DND-41 (cell line): ENCODE measurements at regions not wholly inside any gene's neighbourhood (a gene's known extent, or its start where the extent isn't known, plus 50 kb on each side); places are given as distances from the start of the nearest gene placed in this dataset.

Experiments
- ATAC-seq: fragments of 200-7000 bp; cut with Tn5 transposase; 3 replicates; pipeline ENCODE4 v1.9.1; 2021; ENCODE audit warnings: low read depth; ENCODE audit not compliant: insufficient read depth
- DNase-seq: peaks from one replicate; pipeline ENCODE4 v3.0.0-alpha.2; 2020
- H2AFZ ChIP-seq: 2 replicates; pipeline ENCODE4 v1.6.0; 2012; ENCODE audit warnings: low read depth, low read length
- H3K27ac ChIP-seq: 2 replicates; pipeline ENCODE4 v1.5.1; 2012; ENCODE audit warnings: low read length, inconsistent platforms
- H3K27me3 ChIP-seq: fragments of 200-600 bp; sonication (generic); 2 replicates; pipeline ENCODE4 v1.6.0; 2012; ENCODE audit warnings: low read length, mild to moderate bottlenecking, inconsistent platforms; ENCODE audit not compliant: insufficient read depth, poor library complexity
- H3K36me3 ChIP-seq: 2 replicates; pipeline ENCODE4 v1.5.1; 2012; ENCODE audit warnings: low read length, inconsistent platforms; ENCODE audit not compliant: insufficient read depth
- H3K4me1 ChIP-seq: 2 replicates; pipeline ENCODE4 v1.5.1; 2012; ENCODE audit warnings: mild to moderate bottlenecking, low read length; ENCODE audit not compliant: insufficient read depth
- H3K4me2 ChIP-seq: 2 replicates; pipeline ENCODE4 v1.6.0; 2012; ENCODE audit warnings: mild to moderate bottlenecking, moderate library complexity, low read length, inconsistent platforms; ENCODE audit not compliant: insufficient read depth
- H3K4me3 ChIP-seq, 2 experiments: fragments of 200-600 bp in 1 of 2; shearing (Covaris generic) in 1 of 2; 2 replicates each; pipeline ENCODE4 v1.5.1; 2012 to 2016; ENCODE audit warnings: inconsistent platforms in 2 of 2, low read length in 2 of 2, mild to moderate bottlenecking in 2 of 2, low read depth in 1 of 2, moderate library complexity in 1 of 2
- H3K79me2 ChIP-seq: 2 replicates; pipeline ENCODE4 v1.6.0; 2012; ENCODE audit warnings: low read length, inconsistent platforms; ENCODE audit not compliant: insufficient read depth
- H3K9ac ChIP-seq: 2 replicates; pipeline ENCODE4 v1.6.0; 2012; ENCODE audit warnings: low read depth, mild to moderate bottlenecking, inconsistent platforms, low read length, moderate library complexity
- H3K9me3 ChIP-seq: 2 replicates; pipeline ENCODE4 v1.5.1; 2012; ENCODE audit warnings: low read length, moderate library complexity, mild to moderate bottlenecking, inconsistent platforms; ENCODE audit not compliant: insufficient read depth, severe bottlenecking
- H4K20me1 ChIP-seq: 2 replicates; pipeline ENCODE4 v1.6.0; 2012; ENCODE audit warnings: low read length; ENCODE audit not compliant: insufficient read depth
- EZH2 ChIP-seq: IDR thresholded peaks from 3 replicates; pipeline ENCODE4 v1.6.1; 2012; ENCODE audit warnings: borderline replicate concordance, low read depth, mild to moderate bottlenecking, moderate library complexity, low read length, inconsistent platforms; ENCODE audit not compliant: severe bottlenecking
- TF ChIP-seq, protein P1 (sequence below): IDR thresholded peaks from 2 replicates; pipeline ENCODE4 v1.5.1; 2012; ENCODE audit warnings: borderline replicate concordance, low read length, moderate library complexity, mild to moderate bottlenecking; ENCODE audit not compliant: poor library complexity, severe bottlenecking; ENCODE audit errors: extremely low read depth

DNA sequence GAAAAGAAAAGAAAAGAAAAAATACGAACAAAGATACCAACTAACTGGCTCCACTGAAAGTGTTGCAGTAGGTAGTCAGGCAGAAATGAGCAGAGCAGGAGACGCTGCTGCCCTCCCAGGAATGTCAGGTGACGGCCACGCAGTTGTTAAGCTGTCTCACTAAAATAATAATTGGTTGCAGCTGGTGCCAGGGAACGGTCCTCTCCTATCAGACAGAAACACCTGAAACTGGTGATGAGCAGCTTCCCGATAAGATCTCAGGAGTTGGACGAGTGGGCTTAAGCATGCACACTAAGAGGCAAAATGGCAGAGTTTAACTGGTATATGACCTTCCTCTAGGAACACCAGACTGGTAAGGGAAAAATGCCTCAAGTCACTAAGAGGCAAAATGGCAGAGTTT, 611.1 kb downstream of the ZEB2 start:
- DNase-seq (no peak), ATAC-seq (no peak)
- no peak overlapping the region for H3K27ac ChIP-seq
- H3K4me1 ChIP-seq, result no peaks in the 10 kb centered on the region
- H3K9me3 ChIP-seq, result no peaks in the 10 kb centered on the region
- TF ChIP-seq, protein P1, sequence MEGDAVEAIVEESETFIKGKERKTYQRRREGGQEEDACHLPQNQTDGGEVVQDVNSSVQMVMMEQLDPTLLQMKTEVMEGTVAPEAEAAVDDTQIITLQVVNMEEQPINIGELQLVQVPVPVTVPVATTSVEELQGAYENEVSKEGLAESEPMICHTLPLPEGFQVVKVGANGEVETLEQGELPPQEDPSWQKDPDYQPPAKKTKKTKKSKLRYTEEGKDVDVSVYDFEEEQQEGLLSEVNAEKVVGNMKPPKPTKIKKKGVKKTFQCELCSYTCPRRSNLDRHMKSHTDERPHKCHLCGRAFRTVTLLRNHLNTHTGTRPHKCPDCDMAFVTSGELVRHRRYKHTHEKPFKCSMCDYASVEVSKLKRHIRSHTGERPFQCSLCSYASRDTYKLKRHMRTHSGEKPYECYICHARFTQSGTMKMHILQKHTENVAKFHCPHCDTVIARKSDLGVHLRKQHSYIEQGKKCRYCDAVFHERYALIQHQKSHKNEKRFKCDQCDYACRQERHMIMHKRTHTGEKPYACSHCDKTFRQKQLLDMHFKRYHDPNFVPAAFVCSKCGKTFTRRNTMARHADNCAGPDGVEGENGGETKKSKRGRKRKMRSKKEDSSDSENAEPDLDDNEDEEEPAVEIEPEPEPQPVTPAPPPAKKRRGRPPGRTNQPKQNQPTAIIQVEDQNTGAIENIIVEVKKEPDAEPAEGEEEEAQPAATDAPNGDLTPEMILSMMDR, result no peak
- TF ChIP-seq EZH2, result no peak
- H3K36me3 ChIP-seq, result no peaks in the 10 kb centered on the region
- no peaks in the 10 kb centered on the region for H3K79me2 ChIP-seq
- H3K4me2 ChIP-seq, result no peak overlapping the region
- no peaks in the 10 kb centered on the region for H3K27me3 ChIP-seq
- H2AFZ ChIP-seq, result no peak overlapping the region
- H3K4me3 ChIP-seq, result no peak overlapping the region
- no peaks in the 10 kb centered on the region for H4K20me1 ChIP-seq
- H3K9ac ChIP-seq, result no peak overlapping the region

DNA sequence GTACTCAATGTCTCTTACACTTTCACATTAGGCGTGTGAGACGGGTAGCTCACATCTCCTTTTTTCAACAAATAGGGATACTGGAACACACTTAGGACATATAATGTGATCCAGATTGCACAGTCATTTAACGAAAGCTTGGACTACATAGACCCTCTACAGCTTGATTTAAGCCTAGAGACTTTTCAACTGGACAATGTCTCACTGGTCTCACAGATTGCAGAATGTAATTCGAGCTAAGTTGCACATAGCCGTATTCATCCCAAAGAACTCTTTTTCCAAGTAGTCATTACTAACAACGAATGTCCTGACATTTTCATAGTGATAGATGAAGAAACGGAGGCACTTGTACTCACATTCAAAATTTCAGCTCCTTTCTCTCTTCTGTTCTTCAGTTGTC, 612.1 kb downstream of the ZEB2 start:
- Histone ChIP-seq H3K79me2 (no peaks in the 10 kb centered on the region), H3K27me3 (no peaks in the 10 kb centered on the region), H3K9ac (no peak overlapping the region), H2AFZ (no peak overlapping the region), H3K36me3 (no peaks in the 10 kb centered on the region), H3K4me1 (no peaks in the 10 kb centered on the region), H3K27ac (no peak overlapping the region), H4K20me1 (no peaks in the 10 kb centered on the region), H3K4me3 (no peak overlapping the region), H3K9me3 (no peaks in the 10 kb centered on the region), H3K4me2 (no peak overlapping the region)
- no peak for TF ChIP-seq EZH2
- TF ChIP-seq, protein P1, result no peak
- ATAC-seq (no peak), DNase-seq (no peak)

DNA sequence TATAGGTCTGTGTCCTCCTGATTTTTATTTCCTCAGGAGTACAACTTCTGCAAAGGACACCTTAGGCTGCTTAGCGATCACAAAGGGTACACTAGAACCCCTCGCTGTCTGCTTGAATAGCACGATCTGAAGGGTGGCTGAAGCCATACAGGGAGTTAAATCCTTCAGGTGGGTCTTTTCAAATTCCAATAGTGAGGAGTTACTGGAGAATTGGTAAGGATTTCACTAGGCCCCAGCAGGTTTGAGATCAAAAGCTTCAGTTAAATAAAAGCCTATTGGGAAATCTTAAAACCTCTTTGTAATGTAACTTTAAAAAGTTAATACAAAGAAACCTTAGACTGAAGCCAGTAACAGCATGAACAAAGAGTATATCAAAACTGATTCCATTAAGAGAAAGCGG, 613.1 kb downstream of the ZEB2 start:
- H3K27me3 ChIP-seq, result no peaks in the 10 kb centered on the region
- TF ChIP-seq, protein P1, result no peak
- no peak for TF ChIP-seq EZH2
- H3K27ac ChIP-seq, result no peak overlapping the region
- H3K4me1 ChIP-seq, result no peaks in the 10 kb centered on the region
- no peak overlapping the region for H3K9ac ChIP-seq
- H3K79me2 ChIP-seq, result no peaks in the 10 kb centered on the region
- H2AFZ ChIP-seq, result no peak overlapping the region
- no peaks in the 10 kb centered on the region for H3K36me3 ChIP-seq
- no peak overlapping the region for H3K4me2 ChIP-seq
- no peaks in the 10 kb centered on the region for H4K20me1 ChIP-seq
- H3K4me3 ChIP-seq, result no peak overlapping the region
- no peaks in the 10 kb centered on the region for H3K9me3 ChIP-seq
- no peak for DNase-seq
- ATAC-seq, result no peak

DNA sequence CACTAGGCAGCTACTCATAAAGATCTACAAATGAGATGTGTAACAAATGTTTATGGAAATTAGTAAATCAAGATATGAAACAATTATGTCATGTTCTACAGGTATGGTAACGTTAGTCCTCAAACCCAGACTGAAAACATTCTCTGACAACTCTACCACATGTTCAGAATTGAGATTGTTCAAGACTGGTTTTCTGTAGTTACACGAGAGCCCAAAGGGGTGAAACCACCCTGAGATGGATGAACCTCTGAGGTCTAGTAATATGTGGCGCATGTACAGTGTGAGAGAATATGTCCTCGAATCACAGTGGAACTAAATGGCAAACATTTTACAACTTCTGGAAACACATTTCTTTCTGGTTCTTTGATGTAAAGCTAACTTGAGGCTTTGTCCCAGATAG, 614.3 kb downstream of the ZEB2 start:
- no peak overlapping the region for H3K27ac ChIP-seq
- no peaks in the 10 kb centered on the region for H3K9me3 ChIP-seq
- H3K79me2 ChIP-seq, result no peaks in the 10 kb centered on the region
- no peaks in the 10 kb centered on the region for H3K4me1 ChIP-seq
- H3K4me3 ChIP-seq, result no peak overlapping the region
- H3K4me2 ChIP-seq, result no peak overlapping the region
- H3K9ac ChIP-seq, result no peak overlapping the region
- TF ChIP-seq, protein P1, result no peak
- no peak for TF ChIP-seq EZH2
- H2AFZ ChIP-seq, result no peak overlapping the region
- ATAC-seq (no peak), DNase-seq (no peak)
- no peaks in the 10 kb centered on the region for H4K20me1 ChIP-seq
- no peaks in the 10 kb centered on the region for H3K27me3 ChIP-seq
- no peaks in the 10 kb centered on the region for H3K36me3 ChIP-seq
